ENCODE measurements at regions not wholly inside any gene's neighbourhood (a gene's known extent, or its start where the extent isn't known, plus 50 kb on each side); places are given as distances from the start of the nearest gene placed in this dataset.

- TF ChIP-seq CTCF (conservative IDR thresholded peaks at IDR 0.05): no peak
- no peak for TF ChIP-seq EZH2 (IDR thresholded peaks at IDR 0.05; ENCODE audit: low read depth)
Observed at GRCh38 chr16:79805621-79806020, 205.1 kb upstream of the MAF start.

All from PC-9 (cell line).